ENCODE measurements at regions not wholly inside any gene's neighbourhood (a gene's known extent, or its start where the extent isn't known, plus 50 kb on each side); places are given as distances from the start of the nearest gene placed in this dataset.
A peak's percentile ranks its signal among the peaks of the same experiment; 100 is the strongest.

GRCh38 chr3:64300790-64301423 lies 75.6 kb upstream of the PRICKLE2 start:
- TF ChIP-seq CTCF (IDR thresholded peaks at IDR 0.05; ENCODE audit: low read depth, low read length) = no peak
- peak; percentile 60 for DNase-seq (ENCODE audit: extremely low read depth, low read depth)

GRCh38 chr3:64299206-64299605 lies 73.9 kb upstream of the PRICKLE2 start:
- TF ChIP-seq CTCF (IDR thresholded peaks at IDR 0.05; ENCODE audit: low read depth, low read length) = no peak
- DNase-seq (ENCODE audit: extremely low read depth, low read depth) = no peak

GRCh38 chr3:64297563-64297962 lies 72.3 kb upstream of the PRICKLE2 start:
- DNase-seq (ENCODE audit: extremely low read depth, low read depth) = no peak
- TF ChIP-seq CTCF (IDR thresholded peaks at IDR 0.05; ENCODE audit: low read depth, low read length) = no peak

- DNase-seq (ENCODE audit: extremely low read depth, low read depth) = peak; percentile 65
- TF ChIP-seq CTCF (IDR thresholded peaks at IDR 0.05; ENCODE audit: low read depth, low read length) = no peak
Measured at GRCh38 chr3:64295594-64295993, 70.3 kb upstream of the PRICKLE2 start.

- TF ChIP-seq CTCF (IDR thresholded peaks at IDR 0.05; ENCODE audit: low read depth, low read length) = no peak
- DNase-seq (ENCODE audit: extremely low read depth, low read depth) = no peak
Measured at GRCh38 chr3:64294771-64295170, 69.5 kb upstream of the PRICKLE2 start.

GRCh38 chr3:64293121-64293520 lies 67.9 kb upstream of the PRICKLE2 start:
- DNase-seq (ENCODE audit: extremely low read depth, low read depth) = no peak
- no peak for TF ChIP-seq CTCF (IDR thresholded peaks at IDR 0.05; ENCODE audit: low read depth, low read length)

GRCh38 chr3:64291956-64292355 lies 66.7 kb upstream of the PRICKLE2 start:
- DNase-seq (ENCODE audit: extremely low read depth, low read depth) = peak; percentile 64
- no peak for TF ChIP-seq CTCF (IDR thresholded peaks at IDR 0.05; ENCODE audit: low read depth, low read length)
